IMR-90 (cell line): ENCODE measurements at regions not wholly inside any gene's neighbourhood (a gene's known extent, or its start where the extent isn't known, plus 50 kb on each side); places are given as distances from the start of the nearest gene placed in this dataset.

Experiments
- ATAC-seq: fragments of 200-7000 bp; cut with Tn5 transposase; 2 replicates; pipeline ENCODE4 v1.9.1; 2020; ENCODE audit warnings: low read depth, mild to moderate bottlenecking, moderate library complexity
- BruUV-seq: library from RNA; stranded (reverse); fragments of 400-500 nt; replicated peaks from 2 replicates; lab custom pipeline; 2021; lab: Mats Ljungman, UMichigan
- CTCF ChIA-PET: fragments of 300-600 bp; formaldehyde crosslinking; extraction: SDS; loops from one replicate; lab custom pipeline; 2021; ENCODE audit warnings: antibody characterized with exemption; lab: Yijun Ruan, JAX
- POLR2A ChIA-PET: fragments of 300-600 bp; sonication (Branson Sonifier 250); formaldehyde crosslinking; loops from one replicate; lab custom pipeline; 2022; ENCODE audit warnings: antibody characterized with exemption; ENCODE audit not compliant: unreplicated experiment; lab: Charles Lee
- DNase-seq: peaks from one replicate; pipeline ENCODE4 v3.0.0; 2013
- H2AFZ ChIP-seq: replicated peaks from 2 replicates; pipeline ENCODE3; 2013; ENCODE audit warnings: low read length, mild to moderate bottlenecking; ENCODE audit not compliant: poor library complexity
- H2AK5ac ChIP-seq: 2 replicates; pipeline ENCODE4 v1.6.1; 2013; ENCODE audit warnings: low read depth, low read length, inconsistent platforms
- H2AK9ac ChIP-seq: replicated peaks from 2 replicates; pipeline ENCODE3; 2013; ENCODE audit warnings: mild to moderate bottlenecking, low read depth, low read length, moderate library complexity; ENCODE audit not compliant: poor library complexity
- H2BK120ac ChIP-seq: 2 replicates; pipeline ENCODE4 v1.6.1; 2013; ENCODE audit warnings: low read depth, low read length, inconsistent platforms
- H2BK15ac ChIP-seq: 3 replicates; pipeline ENCODE4 v1.6.1; 2013; ENCODE audit warnings: low read depth, low read length, inconsistent platforms
- H2BK20ac ChIP-seq: 2 replicates; pipeline ENCODE4 v1.6.1; 2013; ENCODE audit warnings: low read depth, mild to moderate bottlenecking, inconsistent platforms, low read length, moderate library complexity
- H2BK5ac ChIP-seq: 2 replicates; pipeline ENCODE4 v1.6.1; 2013; ENCODE audit warnings: mild to moderate bottlenecking, low read depth, low read length, inconsistent platforms; ENCODE audit not compliant: poor library complexity, severe bottlenecking
- H3K14ac ChIP-seq: replicated peaks from 2 replicates; pipeline ENCODE4 v1.6.1; 2013; ENCODE audit warnings: low read depth, low read length, inconsistent platforms
- H3K18ac ChIP-seq: 2 replicates; pipeline ENCODE4 v1.6.1; 2013; ENCODE audit warnings: low read depth, low read length, control low read depth
- H3K23ac ChIP-seq: 2 replicates; pipeline ENCODE4 v1.6.1; 2013; ENCODE audit warnings: low read depth, low read length, inconsistent platforms
- H3K27ac ChIP-seq: 2 replicates; pipeline ENCODE4 v1.5.1; 2013; ENCODE audit warnings: mild to moderate bottlenecking, control low read depth, low read length; ENCODE audit not compliant: insufficient read depth
- H3K27me3 ChIP-seq: 2 replicates; pipeline ENCODE4 v1.6.1; 2013; ENCODE audit warnings: low read length; ENCODE audit not compliant: control insufficient read depth, insufficient read depth
- H3K36me3 ChIP-seq: 2 replicates; pipeline ENCODE4 v1.6.1; 2013; ENCODE audit warnings: low read length, mixed read lengths; ENCODE audit not compliant: control insufficient read depth, insufficient read depth
- H3K4ac ChIP-seq: 2 replicates; pipeline ENCODE4 v1.6.1; 2013; ENCODE audit warnings: low read depth, low read length, inconsistent platforms
- H3K4me1 ChIP-seq: 2 replicates; pipeline ENCODE4 v1.6.1; 2013; ENCODE audit warnings: low read length, mixed read lengths; ENCODE audit not compliant: control insufficient read depth, insufficient read depth
- H3K4me2 ChIP-seq: 2 replicates; pipeline ENCODE4 v1.6.1; 2013; ENCODE audit warnings: low read depth, mild to moderate bottlenecking, control low read depth, low read length, moderate library complexity
- H3K4me3 ChIP-seq: 2 replicates; pipeline ENCODE4 v1.5.1; 2013; ENCODE audit warnings: low read depth, mild to moderate bottlenecking, control low read depth, low read length, moderate library complexity; ENCODE audit not compliant: insufficient read depth
- H3K56ac ChIP-seq: 2 replicates; pipeline ENCODE4 v1.6.1; 2013; ENCODE audit warnings: low read length, inconsistent platforms; ENCODE audit not compliant: insufficient read depth; ENCODE audit errors: extremely low read depth
- H3K79me1 ChIP-seq, 2 experiments: 2 replicates each; pipeline ENCODE4 v1.6.1; 2013; ENCODE audit warnings: low read length in 2 of 2, inconsistent platforms in 1 of 2, low read depth in 1 of 2
- H3K9ac ChIP-seq: 2 replicates; pipeline ENCODE4 v1.6.1; 2013; ENCODE audit warnings: low read depth, low read length, control low read depth
- H3K9me1 ChIP-seq: 2 replicates; pipeline ENCODE4 v1.6.1; 2013; ENCODE audit warnings: low read length, inconsistent platforms; ENCODE audit not compliant: insufficient read depth
- H3K9me3 ChIP-seq: 2 replicates; pipeline ENCODE4 v1.6.1; 2013; ENCODE audit warnings: low read length; ENCODE audit not compliant: control insufficient read depth, insufficient read depth
- H4K20me1 ChIP-seq: 2 replicates; pipeline ENCODE4 v1.6.1; 2013; ENCODE audit warnings: low read length, inconsistent platforms; ENCODE audit not compliant: insufficient read depth
- H4K5ac ChIP-seq: 2 replicates; pipeline ENCODE4 v1.6.1; 2013; ENCODE audit warnings: mild to moderate bottlenecking, low read depth, low read length, control low read depth
- H4K8ac ChIP-seq, 2 experiments: 2 replicates each; pipeline ENCODE4 v1.6.1; 2013; ENCODE audit warnings: low read depth in 2 of 2, low read length in 2 of 2, control low read depth in 1 of 2, inconsistent platforms in 1 of 2
- H4K91ac ChIP-seq: 2 replicates; pipeline ENCODE4 v1.6.1; 2013; ENCODE audit warnings: low read depth, low read length, inconsistent platforms; ENCODE audit not compliant: insufficient read depth
- MAZ ChIP-seq: IDR thresholded peaks from 2 replicates; pipeline ENCODE4 v1.6.1; 2012; ENCODE audit warnings: low read depth, mild to moderate bottlenecking, low read length, improper control_type of control experiment, moderate library complexity, borderline replicate concordance
- MXI1 ChIP-seq: IDR thresholded peaks from 2 replicates; pipeline ENCODE4 v1.6.1; 2012; ENCODE audit warnings: low read depth, mild to moderate bottlenecking, low read length, moderate library complexity, borderline replicate concordance
- NFE2L2 ChIP-seq: fragments of 150-350 bp; IDR thresholded peaks from 2 replicates; pipeline ENCODE4 v1.6.1; 2016; ENCODE audit warnings: low read depth, mild to moderate bottlenecking, low read length
- RCOR1 ChIP-seq: IDR thresholded peaks from 2 replicates; pipeline ENCODE4 v1.6.1; 2012; ENCODE audit warnings: mild to moderate bottlenecking, low read length, improper control_type of control experiment; ENCODE audit not compliant: insufficient replicate concordance
- WGBS, 2 experiments: methylation state at CpG; one replicate each; pipeline versions ENCODE4 v1.1.5 to v1.1.7; 2013; ENCODE audit warnings: missing lambda C conversion rate in 2 of 2; ENCODE audit not compliant: insufficient read length in 1 of 2; ENCODE audit errors: extremely low coverage in 2 of 2; 5-methylcytosine and 5-hydroxymethylcytosine counted together
- dilution Hi-C: fragments of 300-500 bp; cut with HindIII; formaldehyde crosslinking; loops from one replicate; pipeline ENCODE4 v1.14.3; 2018; ENCODE audit warnings: low sequenced_read_pairs; ENCODE audit not compliant: unreplicated experiment
- in situ Hi-C: fragments of 300-500 bp; cut with MboI; formaldehyde crosslinking; loops from 3 replicates; pipeline ENCODE4 v1.14.3; 2019; ENCODE audit warnings: low sequenced_read_pairs, inconsistent platforms, mixed read lengths
- intact Hi-C: fragments of 100-400 bp; cut with micrococcal nuclease; formaldehyde crosslinking; loops from 2 replicates; pipeline ENCODE4 v1.10.0; 2022

DNA sequence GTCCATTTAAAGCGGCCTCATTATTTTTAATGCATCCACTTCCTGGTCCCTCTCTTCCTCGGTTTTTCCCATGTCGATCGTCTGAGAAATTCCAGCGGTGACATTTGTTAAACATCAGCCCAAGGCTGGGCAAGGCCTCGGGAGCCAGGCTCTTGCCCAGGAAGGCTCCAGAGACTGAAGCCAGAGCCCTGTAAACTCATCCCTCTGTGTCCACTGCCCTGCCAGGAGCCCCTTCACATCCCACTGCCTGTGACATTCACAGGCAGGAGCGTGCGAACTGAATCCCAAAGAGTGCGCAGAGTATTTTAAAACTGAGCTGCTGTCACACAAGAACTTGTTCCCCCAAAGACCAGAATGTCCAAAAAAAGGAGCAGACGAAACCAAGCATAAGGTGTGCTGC lies 56.5 kb upstream of the ANO1 start:
- H3K4me2 ChIP-seq = no peak overlapping the region
- no peak overlapping the region for H2BK15ac ChIP-seq
- DNase-seq (no peak), ATAC-seq (no peak)
- H3K14ac ChIP-seq = no peak overlapping the region
- H3K27me3 ChIP-seq = no peaks in the 10 kb centered on the region
- H4K5ac ChIP-seq = no peak overlapping the region
- no TSS peak for BruUV-seq
- no peaks in the 10 kb centered on the region for H3K36me3 ChIP-seq
- POLR2A ChIA-PET = no interaction called here
- whole genome bisulfite sequencing, 2 experiments = 84% methylated on average over 8 of the region's 10 CpGs; no CpG with 5 or more reads in 1 of the 2 experiments
- no peak overlapping the region for H4K91ac ChIP-seq
- 0 out of 2 replicates have a peak overlapping the region, but pooled peaks have one; percentile 22 for H2AK5ac ChIP-seq
- CTCF ChIA-PET = no interaction called here
- no peak overlapping the region for H3K56ac ChIP-seq
- no peak overlapping the region for H4K8ac ChIP-seq
- H3K18ac ChIP-seq = no peak overlapping the region
- no peak overlapping the region for H2AK9ac ChIP-seq
- no peak overlapping the region for H3K4me3 ChIP-seq
- H3K4ac ChIP-seq = peak overlapping the region; percentile 30; the same call in 1 of the 2 replicates
- H2BK120ac ChIP-seq = no peak overlapping the region
- H2BK5ac ChIP-seq = no peak overlapping the region
- 0 out of 2 replicates have a peak overlapping the region, but pooled peaks have one; percentile 49 for H2BK20ac ChIP-seq
- no peak overlapping the region for H2AFZ ChIP-seq
- dilution Hi-C loops = no loop called here
- H3K9ac ChIP-seq = no peak overlapping the region
- in situ Hi-C loops = no loop called here
- no peak overlapping the region for H3K23ac ChIP-seq
- TF ChIP-seq NFE2L2 (no peak), MXI1 (no peak), MAZ (no peak), RCOR1 (no peak)
- peaks cover 0 to 64% of the 10 kb centered on the region in 2 experiments; a peak in 3 of 4 replicates for H3K79me1 ChIP-seq
- no peaks in the 10 kb centered on the region for H3K9me3 ChIP-seq
- H3K9me1 ChIP-seq = peaks cover 16% of the 10 kb centered on the region
- H3K4me1 ChIP-seq = peaks cover 9% of the 10 kb centered on the region; the same call in 1 of the 2 replicates
- intact Hi-C loops = no loop called here
- H4K20me1 ChIP-seq = no peaks in the 10 kb centered on the region; the same call in 1 of the 2 replicates
- H3K27ac ChIP-seq = no peak overlapping the region
